H9 (cell line): ENCODE measurements at regions not wholly inside any gene's neighbourhood (a gene's known extent, or its start where the extent isn't known, plus 50 kb on each side); places are given as distances from the start of the nearest gene placed in this dataset.

ENCODE experiments used
- DNase-seq: peaks from one replicate; pipeline ENCODE4 v3.0.0-alpha.2; 2017
- H2AFZ ChIP-seq: one replicate; pipeline ENCODE4 v1.6.1; 2013; ENCODE audit warnings: mild to moderate bottlenecking, low read length, control low read depth, moderate library complexity
- H2AK5ac ChIP-seq: 2 replicates; pipeline ENCODE4 v1.6.1; 2013; ENCODE audit warnings: low read length, control low read depth, mixed read lengths; ENCODE audit not compliant: insufficient read length
- H2BK120ac ChIP-seq: one replicate; pipeline ENCODE4 v1.6.1; 2013; ENCODE audit warnings: low read depth, mild to moderate bottlenecking, low read length, control low read depth, inconsistent platforms; ENCODE audit not compliant: poor library complexity, severe bottlenecking
- H2BK12ac ChIP-seq: 2 replicates; pipeline ENCODE4 v1.6.1; 2013; ENCODE audit warnings: low read length, control low read depth, mixed read lengths, low read depth; ENCODE audit not compliant: insufficient read length
- H2BK15ac ChIP-seq: 2 replicates; pipeline ENCODE4 v1.6.1; 2013; ENCODE audit warnings: low read depth, low read length, control low read depth
- H2BK20ac ChIP-seq: one replicate; pipeline ENCODE4 v1.6.1; 2013; ENCODE audit warnings: low read depth, mild to moderate bottlenecking, low read length, control low read depth, inconsistent platforms; ENCODE audit not compliant: poor library complexity, severe bottlenecking
- H2BK5ac ChIP-seq: 2 replicates; pipeline ENCODE4 v1.6.1; 2013; ENCODE audit warnings: low read length, control low read depth, mixed read lengths; ENCODE audit not compliant: insufficient read length
- H3K14ac ChIP-seq: 2 replicates; pipeline ENCODE4 v1.6.1; 2013; ENCODE audit warnings: low read length, control low read depth; ENCODE audit not compliant: insufficient read depth
- H3K18ac ChIP-seq: 2 replicates; pipeline ENCODE4 v1.6.1; 2013; ENCODE audit warnings: low read depth, mild to moderate bottlenecking, mixed read lengths, low read length, control low read depth; ENCODE audit not compliant: insufficient read length
- H3K23ac ChIP-seq: 2 replicates; pipeline ENCODE4 v1.6.1; 2013; ENCODE audit warnings: low read length, control low read depth, mixed read lengths, low read depth; ENCODE audit not compliant: insufficient read length
- H3K23me2 ChIP-seq: 2 replicates; pipeline ENCODE4 v1.6.1; 2013; ENCODE audit warnings: low read depth, mild to moderate bottlenecking, mixed read lengths, low read length, control low read depth; ENCODE audit not compliant: insufficient read length, poor library complexity, severe bottlenecking
- H3K27ac ChIP-seq: 2 replicates; pipeline ENCODE4 v1.5.1; 2013; ENCODE audit warnings: low read length, control low read depth, mixed read lengths, low read depth; ENCODE audit not compliant: insufficient read length
- H3K27me3 ChIP-seq: 2 replicates; pipeline ENCODE4 v1.6.1; 2013; ENCODE audit warnings: low read length, control low read depth, inconsistent platforms; ENCODE audit not compliant: insufficient read depth
- H3K4ac ChIP-seq: 2 replicates; pipeline ENCODE4 v1.6.1; 2013; ENCODE audit warnings: low read depth, mild to moderate bottlenecking, control low read depth, inconsistent platforms, low read length, moderate library complexity
- H3K4me1 ChIP-seq: 2 replicates; pipeline ENCODE4 v1.6.1; 2013; ENCODE audit warnings: low read length, control low read depth, inconsistent platforms; ENCODE audit not compliant: insufficient read depth
- H3K4me2 ChIP-seq: 2 replicates; pipeline ENCODE4 v1.6.1; 2013; ENCODE audit warnings: low read length, control low read depth, mixed read lengths; ENCODE audit not compliant: insufficient read length, insufficient read depth
- H3K56ac ChIP-seq: 2 replicates; pipeline ENCODE4 v1.6.1; 2013; ENCODE audit warnings: low read depth, mild to moderate bottlenecking, mixed read lengths, low read length, control low read depth; ENCODE audit not compliant: insufficient read length
- H3K79me1 ChIP-seq: 2 replicates; pipeline ENCODE4 v1.6.1; 2013; ENCODE audit warnings: low read depth, mild to moderate bottlenecking, moderate library complexity, low read length, control low read depth, inconsistent platforms; ENCODE audit not compliant: insufficient read depth, poor library complexity, severe bottlenecking
- H3K79me2 ChIP-seq: 2 replicates; pipeline ENCODE4 v1.6.1; 2013; ENCODE audit warnings: low read length, control low read depth, inconsistent platforms; ENCODE audit not compliant: insufficient read depth
- H3K9ac ChIP-seq: 2 replicates; pipeline ENCODE4 v1.6.1; 2013; ENCODE audit warnings: low read length, control low read depth, mixed read lengths; ENCODE audit not compliant: insufficient read length; ENCODE audit errors: extremely low read depth
- H3K9me3 ChIP-seq: one replicate; pipeline ENCODE4 v1.6.1; 2013; ENCODE audit warnings: low read depth, low read length, inconsistent platforms; ENCODE audit not compliant: control insufficient read depth
- H3T11ph ChIP-seq: one replicate; pipeline ENCODE4 v1.6.1; 2013; ENCODE audit warnings: mild to moderate bottlenecking, low read length, control low read depth, inconsistent platforms
- H4K20me1 ChIP-seq: one replicate; pipeline ENCODE4 v1.6.1; 2013; ENCODE audit not compliant: control insufficient read depth, insufficient read length, insufficient read depth
- H4K5ac ChIP-seq: 2 replicates; pipeline ENCODE4 v1.6.1; 2013; ENCODE audit warnings: low read depth, mild to moderate bottlenecking, mixed read lengths, low read length, control low read depth; ENCODE audit not compliant: insufficient read length
- H4K8ac ChIP-seq: replicated peaks from 2 replicates; pipeline ENCODE4 v1.6.1; 2013; ENCODE audit warnings: low read length, control low read depth, mixed read lengths, low read depth; ENCODE audit not compliant: insufficient read length
- H4K91ac ChIP-seq: 2 replicates; pipeline ENCODE4 v1.6.1; 2013; ENCODE audit warnings: low read depth, mild to moderate bottlenecking, moderate library complexity, mixed read lengths, low read length, control low read depth; ENCODE audit not compliant: insufficient read length
- H3K27ac Mint-ChIP-seq, 3 experiments: 2 replicates in 2 of 3; 3 replicates in 1 of 3; pipeline ENCODE4 v1.8.0; 2020 to 2021; ENCODE audit warnings: mixed read lengths in 3 of 3, mild to moderate bottlenecking in 1 of 3, moderate library complexity in 1 of 3
- H3K27me3 Mint-ChIP-seq: 2 replicates; pipeline ENCODE4 v1.8.0; 2021; ENCODE audit warnings: low read depth, mild to moderate bottlenecking, moderate library complexity, mixed read lengths
- H3K36me3 Mint-ChIP-seq, 3 experiments: 2 replicates in 2 of 3; 3 replicates in 1 of 3; pipeline ENCODE4 v1.8.0; 2020 to 2021; ENCODE audit warnings: low read depth in 3 of 3, mixed read lengths in 3 of 3; ENCODE audit not compliant: insufficient read depth in 1 of 3
- H3K4me1 Mint-ChIP-seq, 2 experiments: 2 replicates each; pipeline ENCODE4 v1.8.0; 2020; ENCODE audit warnings: mixed read lengths in 2 of 2
- H3K4me3 Mint-ChIP-seq, 2 experiments: 2 replicates in 1 of 2; 3 replicates in 1 of 2; pipeline ENCODE4 v1.8.0; 2020 to 2021; ENCODE audit warnings: mild to moderate bottlenecking in 2 of 2, mixed read lengths in 2 of 2, moderate library complexity in 1 of 2
- H3K9me3 Mint-ChIP-seq, 2 experiments: 2 replicates in 1 of 2; 3 replicates in 1 of 2; pipeline ENCODE4 v1.8.0; 2020; ENCODE audit warnings: mild to moderate bottlenecking in 2 of 2, mixed read lengths in 2 of 2, moderate library complexity in 1 of 2
- CTCF ChIP-seq: fragments of 200-600 bp; sonication (generic); conservative IDR thresholded peaks from 3 replicates; pipeline ENCODE4 v1.8.0; 2021; ENCODE audit warnings: antibody characterized with exemption, mild to moderate bottlenecking
- WGBS: extraction: QIAGEN DNeasy Blood & Tissue Kit; methylation state at CpG from one replicate; pipeline ENCODE4 v1.1.7; 2013; ENCODE audit warnings: missing lambda C conversion rate, low lambda C conversion rate, mixed read lengths; ENCODE audit not compliant: insufficient read length; ENCODE audit errors: extremely low coverage; 5-methylcytosine and 5-hydroxymethylcytosine counted together

- Histone ChIP-seq H3K27ac (no peak overlapping the region), H3K4me2 (no peak overlapping the region), H3K4me1 (peaks cover 2% of the 10 kb centered on the region; the same call in 1 of the 2 replicates), H3K9me3 (no peaks in the 10 kb centered on the region), H3K23ac (no peak overlapping the region), H4K91ac (no peak overlapping the region), H3K79me2 (no peaks in the 10 kb centered on the region), H3K23me2 (no peaks in the 10 kb centered on the region), H3K56ac (no peak overlapping the region), H3K18ac (no peak overlapping the region), H3K27me3 (no peaks in the 10 kb centered on the region), H2AK5ac (no peak overlapping the region), H2AFZ (no peak overlapping the region), H2BK20ac (no peak overlapping the region), H3K4ac (no peak overlapping the region), H2BK12ac (no peak overlapping the region), H2BK120ac (no peak overlapping the region), H4K8ac (no peak overlapping the region), H3K14ac (no peak overlapping the region), H4K5ac (no peak overlapping the region), H2BK5ac (no peak overlapping the region), H2BK15ac (no peak overlapping the region), H3T11ph (no peak overlapping the region), H3K9ac (no peak overlapping the region), H3K79me1 (no peaks in the 10 kb centered on the region), H4K20me1 (no peaks in the 10 kb centered on the region)
- no peaks in the 10 kb centered on the region; the same call in 1 of the 2 replicates for H3K27me3 Mint-ChIP-seq
- no peak for TF ChIP-seq CTCF
- no CpG with 5 or more reads among the region's 5 CpGs for WGBS
- H3K9me3 Mint-ChIP-seq: no peaks in the 10 kb centered on the region
- peaks cover 22 to 27% of the 10 kb centered on the region in 2 experiments for H3K4me1 Mint-ChIP-seq
- DNase-seq: no peak
- no peak overlapping the region for H3K27ac Mint-ChIP-seq
- no peaks in the 10 kb centered on the region for H3K36me3 Mint-ChIP-seq
- H3K4me3 Mint-ChIP-seq: no peak overlapping the region
These were observed 110.5 kb upstream of the ADAMTS9 start for GRCh38 chr3:64798316-64798715.
